IPS DF 6.9 (cell line): ENCODE measurements at regions not wholly inside any gene's neighbourhood (a gene's known extent, or its start where the extent isn't known, plus 50 kb on each side); places are given as distances from the start of the nearest gene placed in this dataset.
"Not testable (repeated sequence)": the region's sequence is repeated elsewhere in the genome, so short reads cannot be mapped to it uniquely, and the experiment has no call there.

Experiments
- DNase-seq: peaks from one replicate; pipeline ENCODE4 v3.0.0-alpha.2; 2013; ENCODE audit warnings: low read depth, low spot score
- H3K27ac ChIP-seq: one replicate; pipeline ENCODE4 v1.5.1; 2013; ENCODE audit warnings: low read length, control low read depth
- H3K27me3 ChIP-seq: 2 replicates; pipeline ENCODE4 v1.6.1; 2013; ENCODE audit warnings: mild to moderate bottlenecking, low read length; ENCODE audit not compliant: control insufficient read depth, insufficient read depth
- H3K36me3 ChIP-seq: 2 replicates; pipeline ENCODE4 v1.6.1; 2013; ENCODE audit warnings: low read length; ENCODE audit not compliant: control insufficient read depth, insufficient read depth
- H3K4me1 ChIP-seq: 2 replicates; pipeline ENCODE4 v1.6.1; 2013; ENCODE audit warnings: low read length; ENCODE audit not compliant: control insufficient read depth, insufficient read depth
- H3K4me3 ChIP-seq: 2 replicates; pipeline ENCODE4 v1.5.1; 2013; ENCODE audit warnings: mild to moderate bottlenecking, low read length
- H3K9me3 ChIP-seq: 2 replicates; pipeline ENCODE4 v1.6.1; 2013; ENCODE audit warnings: low read length, inconsistent platforms; ENCODE audit not compliant: control insufficient read depth, insufficient read depth
- WGBS: extraction: QIAGEN DNeasy Blood & Tissue Kit; methylation state at CpG from one replicate; pipeline ENCODE4 v1.1.7; 2013; ENCODE audit warnings: mixed read lengths, missing lambda C conversion rate; ENCODE audit not compliant: insufficient read length, insufficient coverage; 5-methylcytosine and 5-hydroxymethylcytosine counted together

DNA sequence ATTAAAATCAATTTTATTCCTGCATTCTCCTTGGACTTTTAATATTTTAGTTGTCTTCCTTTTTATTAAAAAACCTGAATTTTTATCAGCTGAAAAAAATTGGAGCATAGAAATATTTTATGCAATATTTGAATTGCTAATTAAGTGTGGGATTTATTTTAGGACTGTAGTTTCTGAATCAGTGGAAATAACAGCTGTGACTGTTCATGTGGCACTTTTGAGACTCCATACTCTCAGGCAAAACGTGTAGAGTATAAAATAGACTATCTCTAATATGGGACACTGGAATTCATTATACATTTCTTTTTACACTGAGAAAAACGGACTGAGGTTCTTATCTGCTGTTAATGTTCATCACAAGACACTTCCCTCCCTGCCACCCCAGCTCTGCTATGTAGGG, 558.3 kb upstream of the TPK1 start:
- H3K27me3 ChIP-seq = no peaks in the 10 kb centered on the region
- DNase-seq = no peak
- WGBS = no CpG with 5 or more reads among the region's 2 CpGs
- no peak overlapping the region for H3K4me3 ChIP-seq
- no peak overlapping the region for H3K27ac ChIP-seq
- H3K4me1 ChIP-seq = no peaks in the 10 kb centered on the region
- no peaks in the 10 kb centered on the region for H3K9me3 ChIP-seq
- H3K36me3 ChIP-seq = no peaks in the 10 kb centered on the region

DNA sequence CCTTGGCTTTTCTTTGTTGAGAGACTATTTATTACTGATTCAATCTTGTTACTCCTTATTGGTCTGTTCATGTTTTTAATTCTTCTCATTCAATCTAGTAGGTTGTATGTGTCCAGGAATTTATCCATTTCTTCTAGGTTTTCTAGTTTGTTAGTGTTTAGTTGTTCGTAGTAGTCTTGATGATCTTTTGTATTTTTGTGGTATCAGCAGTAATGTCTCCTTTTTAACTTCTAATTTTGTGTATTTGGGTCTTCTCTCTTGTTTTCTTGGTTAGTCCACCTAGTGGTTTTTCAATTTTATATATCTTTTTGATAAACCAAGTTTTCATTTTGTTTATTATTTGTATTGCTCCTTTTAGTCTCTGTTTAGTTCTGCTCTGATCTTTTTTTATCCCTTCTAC, 546.9 kb upstream of the TPK1 start:
- Histone ChIP-seq H3K4me1 (no peaks in the 10 kb centered on the region), H3K9me3 (no peaks in the 10 kb centered on the region), H3K4me3 (no peak overlapping the region), H3K36me3 (no peaks in the 10 kb centered on the region), H3K27ac (no peak overlapping the region), H3K27me3 (no peaks in the 10 kb centered on the region)
- DNase-seq = no peak
- no CpG with 5 or more reads among the region's 1 CpG for WGBS

DNA sequence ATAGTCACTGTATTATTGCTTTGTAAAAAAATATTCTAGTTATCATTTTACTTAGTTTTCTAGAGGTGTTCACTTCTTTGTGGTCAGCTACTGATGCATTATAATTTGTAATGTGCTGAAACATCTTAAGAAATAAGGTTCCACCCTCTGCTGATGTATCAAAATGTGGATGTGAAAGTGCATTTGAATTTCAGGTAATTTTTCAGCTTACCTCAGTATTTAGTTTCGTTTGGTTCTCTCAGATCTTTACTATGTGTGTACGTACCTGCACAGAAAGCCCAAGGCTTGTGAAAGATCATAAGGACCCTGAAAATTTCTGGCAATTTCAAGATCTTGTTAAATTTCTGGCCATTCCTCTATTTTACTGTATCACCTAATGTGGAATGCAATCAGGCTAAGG, 542.3 kb upstream of the TPK1 start:
- Histone ChIP-seq H3K27me3 (no peaks in the 10 kb centered on the region), H3K27ac (no peak overlapping the region), H3K4me1 (no peaks in the 10 kb centered on the region), H3K4me3 (no peak overlapping the region), H3K36me3 (no peaks in the 10 kb centered on the region), H3K9me3 (no peaks in the 10 kb centered on the region)
- no CpG with 5 or more reads among the region's 2 CpGs for WGBS
- DNase-seq = no peak

- WGBS = no CpG with 5 or more reads among the region's 47 CpGs
- Histone ChIP-seq H3K9me3 (no peaks in the 10 kb centered on the region), H3K27me3 (no peaks in the 10 kb centered on the region), H3K36me3 (no peaks in the 10 kb centered on the region), H3K27ac (no peak overlapping the region), H3K4me3 (no peak overlapping the region), H3K4me1 (no peaks in the 10 kb centered on the region)
- DNase-seq = no peak
Observed at GRCh38 chr7:145360511-145361100, 524.8 kb upstream of the TPK1 start.

- Histone ChIP-seq H3K36me3 (no peaks in the 10 kb centered on the region), H3K9me3 (no peaks in the 10 kb centered on the region), H3K27ac (no peak overlapping the region), H3K4me3 (no peak overlapping the region), H3K4me1 (no peaks in the 10 kb centered on the region), H3K27me3 (no peaks in the 10 kb centered on the region)
- WGBS = 100% methylated on average over 1 of the region's 3 CpGs
- DNase-seq = no peak
Observed at GRCh38 chr7:145350334-145350733, 514.5 kb upstream of the TPK1 start.

DNA sequence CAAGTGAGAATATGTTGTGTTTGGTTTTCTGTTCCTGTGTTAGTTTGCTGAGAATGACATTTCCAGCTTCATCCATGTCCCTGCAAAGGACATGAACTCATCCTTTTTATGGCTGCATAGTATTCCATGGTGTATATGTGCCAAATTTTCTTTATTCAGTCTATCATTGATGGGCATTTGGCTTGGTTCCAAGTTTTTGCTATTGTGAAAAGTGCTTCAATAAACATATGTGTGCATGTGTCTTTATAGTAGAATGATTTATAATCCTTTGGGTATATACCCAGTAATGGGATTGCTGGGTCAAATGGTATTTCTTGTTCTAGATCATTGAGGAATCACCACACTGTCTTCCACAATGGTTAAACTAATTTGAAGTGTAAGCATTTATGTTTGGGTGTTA, 513.6 kb upstream of the TPK1 start:
- not testable (repeated sequence) for H3K4me3 ChIP-seq, H3K27me3 ChIP-seq, H3K9me3 ChIP-seq, H3K4me1 ChIP-seq, H3K27ac ChIP-seq, H3K36me3 ChIP-seq, DNase-seq

DNA sequence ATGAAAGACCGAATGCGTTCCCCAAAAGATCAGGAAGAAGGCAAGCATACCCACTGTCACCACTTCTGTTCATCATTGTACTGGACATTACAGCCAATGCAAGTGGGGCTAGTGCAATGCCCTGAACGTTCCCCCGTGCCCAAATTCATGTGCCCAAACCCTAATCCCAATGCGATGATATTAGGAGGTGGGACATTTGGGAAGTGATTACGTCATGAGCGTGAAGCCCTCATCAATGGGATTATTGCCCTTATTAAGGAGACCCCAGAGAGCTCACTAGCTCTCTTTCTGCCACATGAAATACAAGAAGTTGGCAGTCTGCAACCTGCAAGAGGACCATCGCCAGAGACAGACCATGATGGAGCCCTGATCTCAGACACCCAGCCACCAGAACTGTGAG, 511.4 kb upstream of the TPK1 start:
- Histone ChIP-seq H3K9me3 (no peaks in the 10 kb centered on the region), H3K27ac (no peak overlapping the region), H3K4me3 (no peak overlapping the region), H3K36me3 (no peaks in the 10 kb centered on the region), H3K27me3 (no peaks in the 10 kb centered on the region), H3K4me1 (no peaks in the 10 kb centered on the region)
- no CpG with 5 or more reads among the region's 8 CpGs for WGBS
- no peak for DNase-seq

- no peak for DNase-seq
- Histone ChIP-seq H3K36me3 (no peaks in the 10 kb centered on the region), H3K4me1 (no peaks in the 10 kb centered on the region), H3K4me3 (no peak overlapping the region), H3K27me3 (no peaks in the 10 kb centered on the region), H3K9me3 (no peaks in the 10 kb centered on the region), H3K27ac (no peak overlapping the region)
- WGBS = no CpG with 5 or more reads among the region's 2 CpGs
Observed at GRCh38 chr7:145339319-145339718, 503.5 kb upstream of the TPK1 start.

GRCh38 chr7:145331522-145331921, 495.7 kb upstream of the TPK1 start:
- no CpG with 5 or more reads among the region's 7 CpGs for WGBS
- Histone ChIP-seq H3K27ac (no peak overlapping the region), H3K27me3 (no peaks in the 10 kb centered on the region), H3K4me1 (no peaks in the 10 kb centered on the region; the same call in 1 of the 2 replicates), H3K9me3 (no peaks in the 10 kb centered on the region), H3K36me3 (no peaks in the 10 kb centered on the region), H3K4me3 (no peak overlapping the region)
- no peak for DNase-seq

- no peaks in the 10 kb centered on the region for H3K9me3 ChIP-seq
- no peak overlapping the region for H3K27ac ChIP-seq
- H3K36me3 ChIP-seq = no peaks in the 10 kb centered on the region
- no peaks in the 10 kb centered on the region; the same call in 1 of the 2 replicates for H3K4me1 ChIP-seq
- no peaks in the 10 kb centered on the region for H3K27me3 ChIP-seq
- no peak overlapping the region for H3K4me3 ChIP-seq
- no CpG with 5 or more reads among the region's 2 CpGs for whole genome bisulfite sequencing
- DNase-seq = no peak
Observed at GRCh38 chr7:145331076-145331475, 495.2 kb upstream of the TPK1 start.

- Histone ChIP-seq H3K4me1 (no peaks in the 10 kb centered on the region; the same call in 1 of the 2 replicates), H3K9me3 (no peaks in the 10 kb centered on the region), H3K27ac (no peak overlapping the region), H3K27me3 (no peaks in the 10 kb centered on the region), H3K36me3 (no peaks in the 10 kb centered on the region), H3K4me3 (no peak overlapping the region)
- no CpG with 5 or more reads among the region's 1 CpG for WGBS
- no peak for DNase-seq
Observed at GRCh38 chr7:145327646-145328045, 491.8 kb upstream of the TPK1 start.
